Panc1 (cell line): ENCODE measurements at regions not wholly inside any gene's neighbourhood (a gene's known extent, or its start where the extent isn't known, plus 50 kb on each side); places are given as distances from the start of the nearest gene placed in this dataset.
"Not testable (repeated sequence)": the region's sequence is repeated elsewhere in the genome, so short reads cannot be mapped to it uniquely, and the experiment has no call there.

Source experiments
- ATAC-seq: fragments of 200-7000 bp; cut with Tn5 transposase; 2 replicates; pipeline ENCODE4 v1.9.1; 2020; ENCODE audit warnings: mild to moderate bottlenecking, moderate library complexity
- BruUV-seq: library from RNA; stranded (reverse); fragments of 400-500 nt; replicated peaks from 2 replicates; lab custom pipeline; 2021; lab: Mats Ljungman, UMichigan
- CTCF ChIA-PET: fragments of 300-600 bp; sonication (Branson Sonifier 250); formaldehyde crosslinking; loops from one replicate; lab custom pipeline; 2022; ENCODE audit warnings: antibody characterized with exemption; lab: Charles Lee
- POLR2A ChIA-PET: fragments of 300-600 bp; sonication (Branson Sonifier 250); formaldehyde crosslinking; loops from one replicate; lab custom pipeline; 2022; ENCODE audit warnings: antibody characterized with exemption; lab: Charles Lee
- DNase-seq: peaks from one replicate; pipeline ENCODE4 v3.0.0-alpha.2; 2010; ENCODE audit warnings: low read depth, low spot score
- H3K27ac ChIP-seq: 2 replicates; pipeline ENCODE4 v1.5.1; 2011; ENCODE audit warnings: mild to moderate bottlenecking, low read length, inconsistent platforms
- H3K27me3 ChIP-seq: fragments of 200-500 bp; sonication (Bioruptor generic); 2 replicates; pipeline ENCODE4 v1.6.0; 2014; ENCODE audit warnings: low read length, inconsistent platforms; ENCODE audit not compliant: control insufficient read depth, insufficient read depth
- H3K36me3 ChIP-seq: fragments of 200-500 bp; sonication (Bioruptor generic); 2 replicates; pipeline ENCODE4 v1.5.1; 2014; ENCODE audit warnings: inconsistent platforms, mild to moderate bottlenecking, low read length, moderate library complexity; ENCODE audit not compliant: control insufficient read depth, insufficient read depth
- H3K4me1 ChIP-seq: 2 replicates; pipeline ENCODE4 v1.5.1; 2011; ENCODE audit warnings: inconsistent platforms, mild to moderate bottlenecking, low read length, moderate library complexity; ENCODE audit not compliant: control insufficient read depth, insufficient read depth
- H3K4me3 ChIP-seq, 2 experiments: 2 replicates each; pipeline ENCODE4 v1.5.1; 2011 to 2012; ENCODE audit warnings: low read depth in 2 of 2, low read length in 2 of 2, mild to moderate bottlenecking in 2 of 2, inconsistent platforms in 1 of 2, moderate library complexity in 1 of 2
- H3K9me3 ChIP-seq: fragments of 200-500 bp; sonication (Bioruptor generic); 2 replicates; pipeline ENCODE4 v1.5.1; 2014; ENCODE audit warnings: low read depth, mild to moderate bottlenecking, inconsistent platforms, low read length, moderate library complexity; ENCODE audit not compliant: control insufficient read depth, insufficient read depth
- CTCF ChIP-seq: fragments of 450-650 bp; IDR thresholded peaks from 2 replicates; pipeline ENCODE4 v1.5.1; 2017; ENCODE audit warnings: mild to moderate bottlenecking
- POLR2AphosphoS5 ChIP-seq: IDR thresholded peaks from 2 replicates; pipeline ENCODE4 v1.6.1; 2012; ENCODE audit warnings: mild to moderate bottlenecking, low read depth, low read length, moderate library complexity
- SIN3A ChIP-seq: IDR thresholded peaks from 2 replicates; pipeline ENCODE4 v1.6.1; 2012; ENCODE audit warnings: low read depth, mild to moderate bottlenecking, low read length, moderate library complexity, borderline replicate concordance; ENCODE audit not compliant: insufficient read depth
- TCF7L2 ChIP-seq: IDR thresholded peaks from 2 replicates; pipeline ENCODE4 v1.6.1; 2011; ENCODE audit warnings: mild to moderate bottlenecking, low read depth, low read length, inconsistent platforms
- in situ Hi-C: cut with HindIII; loops from 2 replicates; pipeline ENCODE4 v1.10.0; 2016; ENCODE audit warnings: low sequenced_read_pairs, low pct_unique_long_range_greater_than_20kb
- intact Hi-C: fragments of 100-400 bp; cut with micrococcal nuclease; formaldehyde crosslinking; loops from one replicate; pipeline ENCODE4 v1.10.0; 2022; ENCODE audit not compliant: unreplicated experiment
- TF ChIP-seq, protein P1 (sequence below), 2 experiments: IDR thresholded peaks; 2 replicates each; pipeline ENCODE4 v1.6.1; 2011 to 2012; ENCODE audit warnings: low read depth in 2 of 2, control low read depth in 1 of 2, low read length in 1 of 2, mild to moderate bottlenecking in 1 of 2, moderate library complexity in 1 of 2; ENCODE audit not compliant: insufficient read depth in 1 of 2

- H3K36me3 ChIP-seq, result no peaks in the 10 kb centered on the region
- ATAC-seq (no peak), DNase-seq (no peak)
- H3K4me1 ChIP-seq, result no peaks in the 10 kb centered on the region
- no peak overlapping the region for H3K4me3 ChIP-seq
- intact Hi-C loops (no loop called here), in situ Hi-C loops (no loop called here)
- POLR2A ChIA-PET, result no interaction called here
- BruUV-seq, result no TSS peak
- H3K27me3 ChIP-seq, result no peaks in the 10 kb centered on the region
- H3K27ac ChIP-seq, result no peak overlapping the region
- TF ChIP-seq POLR2AphosphoS5, result no peak
- CTCF ChIA-PET, result no interaction called here
- no peaks in the 10 kb centered on the region for H3K9me3 ChIP-seq
These were observed 160.1 kb downstream of the OR4C45 start for GRCh38 chr11:50192743-50193142.

DNA sequence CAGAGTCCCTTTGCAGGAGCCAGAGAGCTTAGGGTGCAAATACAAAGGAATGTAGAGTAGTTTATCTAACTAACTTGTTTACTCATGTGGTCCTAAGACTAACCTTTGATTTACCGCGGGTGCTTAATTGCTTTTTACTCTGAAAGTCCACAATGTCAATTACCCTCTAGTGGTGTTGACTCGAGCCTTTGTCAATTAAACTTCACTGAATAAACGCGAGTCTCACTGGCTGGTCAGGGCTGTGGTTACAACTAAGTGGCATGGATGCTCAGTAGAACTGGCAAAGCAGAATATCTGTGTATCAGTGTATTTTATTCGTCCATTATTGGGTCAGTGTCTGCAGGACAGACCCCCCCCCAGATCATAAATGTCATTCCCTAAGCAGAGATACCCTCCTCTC, 181.7 kb downstream of the OR4C45 start:
- Histone ChIP-seq H3K36me3 (no peaks in the 10 kb centered on the region), H3K4me3 (no peak overlapping the region), H3K4me1 (no peaks in the 10 kb centered on the region), H3K27ac (no peak overlapping the region), H3K9me3 (no peaks in the 10 kb centered on the region), H3K27me3 (no peaks in the 10 kb centered on the region)
- intact Hi-C loops (no loop called here), in situ Hi-C loops (no loop called here)
- CTCF ChIA-PET, result no interaction called here
- POLR2A ChIA-PET, result no interaction called here
- no TSS peak for BruUV-seq
- TF ChIP-seq POLR2AphosphoS5, result no peak
- TF ChIP-seq TCF7L2, result no peak
- TF ChIP-seq, protein P1, sequence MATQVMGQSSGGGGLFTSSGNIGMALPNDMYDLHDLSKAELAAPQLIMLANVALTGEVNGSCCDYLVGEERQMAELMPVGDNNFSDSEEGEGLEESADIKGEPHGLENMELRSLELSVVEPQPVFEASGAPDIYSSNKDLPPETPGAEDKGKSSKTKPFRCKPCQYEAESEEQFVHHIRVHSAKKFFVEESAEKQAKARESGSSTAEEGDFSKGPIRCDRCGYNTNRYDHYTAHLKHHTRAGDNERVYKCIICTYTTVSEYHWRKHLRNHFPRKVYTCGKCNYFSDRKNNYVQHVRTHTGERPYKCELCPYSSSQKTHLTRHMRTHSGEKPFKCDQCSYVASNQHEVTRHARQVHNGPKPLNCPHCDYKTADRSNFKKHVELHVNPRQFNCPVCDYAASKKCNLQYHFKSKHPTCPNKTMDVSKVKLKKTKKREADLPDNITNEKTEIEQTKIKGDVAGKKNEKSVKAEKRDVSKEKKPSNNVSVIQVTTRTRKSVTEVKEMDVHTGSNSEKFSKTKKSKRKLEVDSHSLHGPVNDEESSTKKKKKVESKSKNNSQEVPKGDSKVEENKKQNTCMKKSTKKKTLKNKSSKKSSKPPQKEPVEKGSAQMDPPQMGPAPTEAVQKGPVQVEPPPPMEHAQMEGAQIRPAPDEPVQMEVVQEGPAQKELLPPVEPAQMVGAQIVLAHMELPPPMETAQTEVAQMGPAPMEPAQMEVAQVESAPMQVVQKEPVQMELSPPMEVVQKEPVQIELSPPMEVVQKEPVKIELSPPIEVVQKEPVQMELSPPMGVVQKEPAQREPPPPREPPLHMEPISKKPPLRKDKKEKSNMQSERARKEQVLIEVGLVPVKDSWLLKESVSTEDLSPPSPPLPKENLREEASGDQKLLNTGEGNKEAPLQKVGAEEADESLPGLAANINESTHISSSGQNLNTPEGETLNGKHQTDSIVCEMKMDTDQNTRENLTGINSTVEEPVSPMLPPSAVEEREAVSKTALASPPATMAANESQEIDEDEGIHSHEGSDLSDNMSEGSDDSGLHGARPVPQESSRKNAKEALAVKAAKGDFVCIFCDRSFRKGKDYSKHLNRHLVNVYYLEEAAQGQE (IDR thresholded peaks at IDR 0.05; ENCODE audit: insufficient read depth in 1 of 2, low read depth in 2 of 2, low read length in 1 of 2), result no peak
- TF ChIP-seq SIN3A, result no peak
- ATAC-seq, result no peak
- no peak for DNase-seq

GRCh38 chr11:50220651-50221050, 188.0 kb downstream of the OR4C45 start:
- no peak for ATAC-seq
- ChIA-PET POLR2A (no interaction called here), CTCF (no interaction called here)
- intact Hi-C loops (no loop called here), in situ Hi-C loops (no loop called here)
- Histone ChIP-seq H3K9me3 (no peaks in the 10 kb centered on the region), H3K36me3 (no peaks in the 10 kb centered on the region), H3K27ac (no peak overlapping the region), H3K27me3 (no peaks in the 10 kb centered on the region), H3K4me3 (no peak overlapping the region), H3K4me1 (no peaks in the 10 kb centered on the region)
- no peak for TF ChIP-seq POLR2AphosphoS5
- TF ChIP-seq, protein P1 (IDR thresholded peaks at IDR 0.05; ENCODE audit: insufficient read depth in 1 of 2, low read depth in 2 of 2, low read length in 1 of 2), result no peak
- no peak for TF ChIP-seq CTCF
- no peak for TF ChIP-seq TCF7L2
- TF ChIP-seq SIN3A, result no peak
- no TSS peak for BruUV-seq
- no peak for DNase-seq

- intact Hi-C loops, result loop anchor here (10.0 kb wide), 1 partner anchor 56 kb away; no protein-coding TSS in a partner anchor
- BruUV-seq, H3K9me3 ChIP-seq, H3K4me1 ChIP-seq, H3K36me3 ChIP-seq, ATAC-seq, H3K27me3 ChIP-seq, CTCF ChIA-PET, POLR2A ChIA-PET, in situ Hi-C loops, DNase-seq, H3K4me3 ChIP-seq, H3K27ac ChIP-seq: not testable (repeated sequence)
These were observed 205.7 kb downstream of the OR4C45 start for GRCh38 chr11:50238368-50238767.
